DMS 273 treated with DMSO at 0.1 percent for 48 hours (cell line): ENCODE measurements at regions not wholly inside any gene's neighbourhood (a gene's known extent, or its start where the extent isn't known, plus 50 kb on each side); places are given as distances from the start of the nearest gene placed in this dataset.

Experiments used
- DNase-seq: peaks from one replicate; lab custom pipeline; 2025; lab: John Stamatoyannopoulos, UW

GRCh38 chr18:67380867-67381266, 135.7 kb downstream of the DSEL start:
- no peak for DNase-seq

GRCh38 chr18:67379981-67380380, 136.5 kb downstream of the DSEL start:
- no peak for DNase-seq

- DNase-seq: no peak
Measured at GRCh38 chr18:67376372-67376771, 140.1 kb downstream of the DSEL start.

- no peak for DNase-seq
Measured at GRCh38 chr18:67373636-67374035, 142.9 kb downstream of the DSEL start.

- no peak for DNase-seq
Measured at GRCh38 chr18:67367540-67367939, 149.0 kb downstream of the DSEL start.

GRCh38 chr18:67363694-67364093, 152.8 kb downstream of the DSEL start:
- no peak for DNase-seq

- no peak for DNase-seq
Measured at GRCh38 chr18:67362906-67363305, 153.6 kb downstream of the DSEL start.

GRCh38 chr18:67359873-67360838, 156.4 kb downstream of the DSEL start:
- DNase-seq: no peak

GRCh38 chr18:67358947-67359346, 157.6 kb downstream of the DSEL start:
- no peak for DNase-seq

- DNase-seq: no peak
Measured at GRCh38 chr18:67354692-67355091, 161.8 kb downstream of the DSEL start.

GRCh38 chr18:67354091-67354490, 162.4 kb downstream of the DSEL start:
- no peak for DNase-seq

GRCh38 chr18:67347438-67347837, 169.1 kb downstream of the DSEL start:
- DNase-seq: no peak

GRCh38 chr18:67342159-67342558, 174.4 kb downstream of the DSEL start:
- DNase-seq: no peak

- no peak for DNase-seq
Measured at GRCh38 chr18:67337696-67338095, 178.8 kb downstream of the DSEL start.

- no peak for DNase-seq
Measured at GRCh38 chr18:67331857-67332256, 184.7 kb downstream of the DSEL start.

- DNase-seq: no peak
Measured at GRCh38 chr18:67319109-67319508, 197.4 kb downstream of the DSEL start.

- DNase-seq: no peak
Measured at GRCh38 chr18:67318651-67319050, 197.9 kb downstream of the DSEL start.

GRCh38 chr18:67310826-67311225, 205.7 kb downstream of the DSEL start:
- no peak for DNase-seq

- no peak for DNase-seq
Measured at GRCh38 chr18:67308819-67309218, 207.7 kb downstream of the DSEL start.

- DNase-seq: no peak
Measured at GRCh38 chr18:67305466-67305865, 211.1 kb downstream of the DSEL start.

GRCh38 chr18:67302043-67302442, 214.5 kb downstream of the DSEL start:
- DNase-seq: no peak

- no peak for DNase-seq
Measured at GRCh38 chr18:67301592-67301991, 214.9 kb downstream of the DSEL start.

GRCh38 chr18:67300498-67300897, 216.0 kb downstream of the DSEL start:
- DNase-seq: no peak

GRCh38 chr18:67292814-67293213, 223.7 kb downstream of the DSEL start:
- DNase-seq: no peak
